ENCODE measurements at regions not wholly inside any gene's neighbourhood (a gene's known extent, or its start where the extent isn't known, plus 50 kb on each side); places are given as distances from the start of the nearest gene placed in this dataset.

DNA sequence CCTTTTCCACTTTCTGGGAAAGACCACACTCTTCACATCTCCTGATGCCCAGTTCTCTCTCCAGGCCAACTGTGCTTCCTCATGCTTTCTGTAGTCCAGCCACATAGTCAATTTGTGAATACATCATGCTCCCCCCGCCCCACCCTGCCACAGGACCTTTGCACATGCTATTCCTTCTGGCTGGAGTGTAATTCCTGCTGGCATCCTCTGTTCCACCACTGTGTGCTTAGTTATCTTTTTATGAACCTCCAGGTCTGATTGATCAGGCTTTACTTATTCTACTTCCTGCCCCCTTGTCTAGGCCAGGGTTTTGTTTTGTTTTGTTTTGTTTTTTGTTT lies 372.6 kb upstream of the RIOK2 start:
- TF ChIP-seq RARB (CRISPR knock-in tag; IDR thresholded peaks at IDR 0.05) (no peak), TCF4 (CRISPR knock-in tag; IDR thresholded peaks at IDR 0.05; ENCODE audit: borderline replicate concordance) (no peak), GLIS3 (CRISPR knock-in tag; IDR thresholded peaks at IDR 0.05) (no peak), CSRNP3 (CRISPR knock-in tag; IDR thresholded peaks at IDR 0.05) (no peak), ISL1 (CRISPR knock-in tag; IDR thresholded peaks at IDR 0.05) (no peak)
- no peak for ATAC-seq

DNA sequence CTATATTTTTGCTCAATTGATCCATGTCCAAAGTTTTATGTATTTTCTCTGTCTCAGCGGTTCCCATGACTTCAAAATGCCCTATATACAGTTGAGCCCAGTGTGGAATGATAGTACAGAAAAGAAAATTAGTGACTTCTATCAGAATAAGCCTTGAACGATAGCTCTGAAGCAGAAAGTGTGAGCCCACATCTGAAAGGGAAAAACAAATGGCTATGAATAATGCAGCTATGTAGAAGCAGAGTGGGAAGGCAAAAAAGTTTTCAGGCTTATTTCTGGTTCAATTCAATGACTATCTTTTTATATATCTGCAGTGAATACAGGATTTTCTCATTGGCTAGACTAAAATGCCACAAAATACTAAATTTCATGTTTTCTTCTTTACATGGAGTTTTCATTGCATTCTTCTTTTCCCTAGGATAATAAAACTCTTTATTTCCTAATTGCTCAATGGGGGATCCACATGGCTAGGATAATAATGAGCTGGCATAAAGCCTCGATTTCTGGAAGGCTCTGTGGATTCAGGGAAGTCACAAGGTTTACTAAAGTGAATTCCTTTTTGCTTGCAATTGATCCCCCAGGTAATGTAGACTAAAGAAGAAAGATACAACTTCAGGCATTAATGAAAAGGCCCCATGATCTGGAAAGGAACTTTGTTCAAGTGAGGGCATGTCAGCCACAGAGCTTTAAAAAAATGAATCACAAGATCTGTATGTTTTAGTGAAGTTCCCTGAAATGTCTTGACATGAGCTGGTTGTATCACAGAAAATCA lies 377.0 kb upstream of the RIOK2 start:
- ATAC-seq = no peak
- TF ChIP-seq ZNF70 (CRISPR knock-in tag; IDR thresholded peaks at IDR 0.05) (no peak), PPARA (CRISPR knock-in tag; IDR thresholded peaks at IDR 0.05; ENCODE audit: borderline replicate concordance) (no peak), BACH2 (CRISPR knock-in tag; IDR thresholded peaks at IDR 0.05; ENCODE audit: borderline replicate concordance) (no peak), CSDC2 (CRISPR knock-in tag; IDR thresholded peaks at IDR 0.05) (no peak), ZNF8 (CRISPR knock-in tag; IDR thresholded peaks at IDR 0.05) (no peak), CREB5 (CRISPR knock-in tag; IDR thresholded peaks at IDR 0.05; ENCODE audit: low read depth) (no peak), ESRRG (CRISPR knock-in tag; IDR thresholded peaks at IDR 0.05) (no peak), SNAI2 (CRISPR knock-in tag; IDR thresholded peaks at IDR 0.05) (no peak), TOX (CRISPR knock-in tag; IDR thresholded peaks at IDR 0.05; ENCODE audit: borderline replicate concordance) (no peak), CSRNP3 (CRISPR knock-in tag; IDR thresholded peaks at IDR 0.05) (no peak), ZC3H10 (CRISPR knock-in tag; IDR thresholded peaks at IDR 0.05) (no peak), TCF4 (CRISPR knock-in tag; IDR thresholded peaks at IDR 0.05; ENCODE audit: borderline replicate concordance) (no peak), RARB (CRISPR knock-in tag; IDR thresholded peaks at IDR 0.05) (no peak), ZNF565 (CRISPR knock-in tag; conservative IDR thresholded peaks at IDR 0.05; ENCODE audit: low read depth) (no peak), ZFP30 (CRISPR knock-in tag; IDR thresholded peaks at IDR 0.05) (no peak), POU6F1 (CRISPR knock-in tag; IDR thresholded peaks at IDR 0.05; ENCODE audit: borderline replicate concordance, low read depth) (no peak), OSR1 (CRISPR knock-in tag; IDR thresholded peaks at IDR 0.05) (no peak), ZFP3 (CRISPR knock-in tag; IDR thresholded peaks at IDR 0.05) (no peak), GLIS3 (CRISPR knock-in tag; IDR thresholded peaks at IDR 0.05) (no peak)

GRCh38 chr5:97560599-97560993 lies 377.5 kb upstream of the RIOK2 start:
- TF ChIP-seq GLIS3 (CRISPR knock-in tag; IDR thresholded peaks at IDR 0.05) (no peak), ZFP30 (CRISPR knock-in tag; IDR thresholded peaks at IDR 0.05) (no peak), ZC3H10 (CRISPR knock-in tag; IDR thresholded peaks at IDR 0.05) (no peak), TCF4 (CRISPR knock-in tag; IDR thresholded peaks at IDR 0.05; ENCODE audit: borderline replicate concordance) (no peak), BACH2 (CRISPR knock-in tag; IDR thresholded peaks at IDR 0.05; ENCODE audit: borderline replicate concordance) (no peak), ZNF70 (CRISPR knock-in tag; IDR thresholded peaks at IDR 0.05) (no peak), ZNF8 (CRISPR knock-in tag; IDR thresholded peaks at IDR 0.05) (no peak)
- no peak for ATAC-seq

- no peak for TF ChIP-seq ZFP3 (CRISPR knock-in tag; IDR thresholded peaks at IDR 0.05)
- ATAC-seq = no peak
These were observed 380.1 kb upstream of the RIOK2 start for GRCh38 chr5:97563050-97563657.

GRCh38 chr5:97568382-97568781 lies 385.3 kb upstream of the RIOK2 start:
- no peak for ATAC-seq
- TF ChIP-seq PPARA (CRISPR knock-in tag; IDR thresholded peaks at IDR 0.05; ENCODE audit: borderline replicate concordance) (no peak), BACH2 (CRISPR knock-in tag; IDR thresholded peaks at IDR 0.05; ENCODE audit: borderline replicate concordance) (no peak), ZFP30 (CRISPR knock-in tag; IDR thresholded peaks at IDR 0.05) (no peak), ARNTL (CRISPR knock-in tag; IDR thresholded peaks at IDR 0.05; ENCODE audit: borderline replicate concordance, low read depth) (no peak), ZC3H10 (CRISPR knock-in tag; IDR thresholded peaks at IDR 0.05) (no peak), TSHZ2 (CRISPR knock-in tag; IDR thresholded peaks at IDR 0.05) (no peak), RARB (CRISPR knock-in tag; IDR thresholded peaks at IDR 0.05) (no peak), CREB5 (CRISPR knock-in tag; IDR thresholded peaks at IDR 0.05; ENCODE audit: low read depth) (no peak), ZNF70 (CRISPR knock-in tag; IDR thresholded peaks at IDR 0.05) (no peak), GLIS3 (CRISPR knock-in tag; IDR thresholded peaks at IDR 0.05) (no peak)
